Retina (tissue), 1 donor: ENCODE measurements at regions not wholly inside any gene's neighbourhood (a gene's known extent, or its start where the extent isn't known, plus 50 kb on each side); places are given as distances from the start of the nearest gene placed in this dataset.
"Not testable (repeated sequence)": the region's sequence is repeated elsewhere in the genome, so short reads cannot be mapped to it uniquely, and the experiment has no call there.

ENCODE experiments used
- DNase-seq: peaks from one replicate; pipeline ENCODE4 v3.0.0-alpha.2; 2016

DNA sequence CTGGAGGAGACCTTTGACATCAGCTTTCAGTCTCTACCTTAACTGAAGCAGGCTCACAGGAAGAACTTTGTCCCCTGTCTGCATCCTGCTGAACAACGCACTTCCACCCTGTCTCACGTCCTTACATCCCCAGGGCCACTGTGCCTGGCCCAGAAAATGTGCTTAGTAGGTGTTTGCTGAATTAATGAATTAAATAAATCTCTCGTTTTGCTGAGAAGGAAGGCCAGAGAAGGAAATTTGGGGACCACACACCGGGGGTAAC, 54.3 kb upstream of the CREB3L1 start:
- DNase-seq, result no peak

DNA sequence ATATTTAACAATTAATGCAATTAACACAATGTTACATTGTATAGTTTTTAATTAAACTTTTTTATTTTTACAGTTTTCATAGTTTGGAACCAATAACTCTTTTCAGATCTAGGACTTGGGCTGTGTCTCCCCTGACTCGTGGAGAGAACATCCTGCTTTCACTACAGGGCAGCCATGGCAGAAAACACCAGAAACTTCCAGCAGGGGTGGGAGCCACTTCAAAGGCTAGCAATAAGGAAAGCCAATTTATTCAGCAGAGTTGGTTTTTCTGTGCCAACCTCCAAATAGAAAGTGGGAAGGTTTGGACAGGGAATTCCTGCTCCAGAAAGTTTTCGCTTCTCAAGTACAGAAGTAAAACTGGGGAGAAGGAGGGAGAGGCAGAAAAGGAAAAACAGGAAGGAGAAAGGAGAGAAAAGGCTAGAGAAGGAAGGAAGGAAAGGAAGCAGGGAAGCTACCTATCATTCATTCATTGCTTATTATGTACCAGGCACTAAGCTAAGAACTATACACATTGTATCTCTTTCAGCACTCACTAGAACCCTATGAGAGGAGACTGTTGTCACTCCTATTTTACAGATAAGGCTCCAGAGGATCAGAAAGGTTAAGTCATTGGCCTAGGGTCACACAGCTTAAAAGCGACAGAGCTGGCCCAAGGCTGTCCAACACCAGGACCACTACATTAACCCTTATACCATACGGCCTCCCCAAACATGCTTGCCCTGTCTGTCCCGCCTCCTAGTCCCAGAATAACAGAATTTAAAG, 54.8 kb upstream of the CREB3L1 start:
- DNase-seq, result no peak

DNA sequence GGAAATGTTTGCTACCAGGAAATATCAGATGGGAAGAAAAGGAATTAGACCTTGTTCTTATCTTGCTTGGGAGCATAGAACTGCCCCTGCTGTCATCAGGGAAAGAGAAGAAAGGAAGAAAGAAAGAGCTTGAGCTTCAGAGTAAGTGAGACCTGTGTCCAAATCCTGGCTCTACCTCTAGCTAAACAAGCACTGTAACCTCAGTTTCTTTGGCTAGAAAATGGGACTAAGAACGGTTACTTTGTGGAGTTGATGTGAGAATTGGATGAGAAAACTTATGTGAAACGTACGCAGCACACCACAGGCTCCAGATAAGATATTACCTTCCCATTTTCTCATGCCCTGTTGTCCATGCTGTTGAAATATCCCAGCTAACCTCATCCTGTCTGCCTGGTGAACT, 57.1 kb upstream of the CREB3L1 start:
- DNase-seq, result no peak

DNA sequence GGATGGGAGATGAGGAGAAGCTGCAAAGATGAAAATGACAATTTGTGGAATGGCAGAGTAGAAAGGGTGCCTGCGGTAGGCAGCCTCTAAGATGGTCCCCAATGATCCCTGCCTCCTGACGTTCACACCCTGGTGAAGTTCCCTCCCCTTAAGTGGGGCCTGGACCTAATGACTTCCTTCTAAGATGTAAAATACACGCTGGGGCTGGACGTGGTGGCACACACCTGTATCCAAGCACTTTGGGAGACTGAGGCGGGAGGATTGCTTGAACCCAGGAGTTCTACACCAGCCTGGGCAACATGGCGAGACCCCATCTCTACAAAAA, 60.7 kb upstream of the CREB3L1 start:
- no peak for DNase-seq

DNA sequence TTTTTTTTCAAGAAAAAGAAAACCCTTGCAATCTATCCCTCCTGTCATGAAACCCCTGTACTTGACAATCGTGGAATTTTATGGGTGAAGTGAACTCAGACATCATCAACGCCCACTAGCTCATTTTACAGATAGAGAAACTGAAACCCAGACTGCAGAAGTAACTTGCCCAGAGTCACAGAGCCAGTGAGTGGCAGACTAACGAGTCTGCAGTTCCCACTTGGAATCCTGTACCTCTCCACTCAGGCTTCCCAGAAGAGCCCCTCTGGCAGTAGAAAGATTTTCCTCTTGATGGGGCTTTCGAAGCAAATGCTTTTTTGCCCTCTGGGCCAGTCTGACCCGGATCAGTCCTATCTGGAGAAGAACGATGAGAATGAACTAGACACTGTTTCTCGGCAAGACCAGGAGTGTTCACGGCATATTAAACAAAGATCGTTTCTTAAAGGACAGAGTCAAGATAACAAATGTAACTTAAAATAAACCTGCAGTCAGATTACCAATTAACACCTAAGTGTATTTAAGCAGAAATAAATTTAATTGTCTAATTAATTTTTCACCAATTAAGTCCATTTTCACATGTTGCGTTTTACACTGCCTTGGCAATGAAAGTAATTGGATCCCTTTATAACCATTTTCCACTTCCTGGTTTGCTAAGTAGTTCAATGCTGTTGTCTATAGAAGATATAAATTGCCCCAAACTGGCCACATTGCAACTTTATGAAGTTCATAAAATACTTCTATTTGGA, 61.3 kb upstream of the CREB3L1 start:
- peak; percentile 25 for DNase-seq

DNA sequence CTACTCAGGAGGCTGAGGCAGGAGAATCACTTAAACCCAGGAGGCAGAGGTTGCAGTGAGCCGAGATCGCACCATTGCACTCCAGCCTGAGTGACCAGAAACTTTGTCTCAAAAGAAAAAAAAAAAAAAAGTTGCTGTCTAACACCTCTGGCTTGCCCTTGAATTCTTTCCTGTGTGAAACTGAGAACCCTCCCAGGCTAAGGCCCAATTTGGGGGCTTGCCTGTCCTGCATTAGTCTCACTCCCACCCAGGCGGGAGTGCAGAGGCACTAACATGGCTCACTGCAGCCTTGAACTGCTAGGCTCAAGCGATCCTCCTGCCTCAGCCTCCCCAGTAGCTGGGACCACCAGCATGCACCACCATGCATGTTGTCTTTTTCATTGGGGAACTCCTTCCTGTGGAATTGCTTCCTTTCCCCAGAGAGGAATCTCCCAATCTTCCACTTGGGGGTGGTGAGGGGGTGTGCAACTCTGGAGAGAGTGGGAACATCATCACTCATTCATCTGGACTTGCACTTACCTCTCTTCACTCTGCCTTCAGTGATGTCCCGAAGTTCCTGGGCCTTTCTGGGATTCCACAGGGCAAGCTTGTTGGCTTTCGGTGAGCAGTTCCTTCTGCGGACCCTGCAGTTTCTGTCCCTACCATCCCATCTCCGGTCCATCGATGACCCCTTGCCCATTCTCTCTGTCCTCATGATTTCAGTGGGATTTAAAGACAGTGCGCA, 62.1 kb upstream of the CREB3L1 start:
- DNase-seq, result no peak

DNA sequence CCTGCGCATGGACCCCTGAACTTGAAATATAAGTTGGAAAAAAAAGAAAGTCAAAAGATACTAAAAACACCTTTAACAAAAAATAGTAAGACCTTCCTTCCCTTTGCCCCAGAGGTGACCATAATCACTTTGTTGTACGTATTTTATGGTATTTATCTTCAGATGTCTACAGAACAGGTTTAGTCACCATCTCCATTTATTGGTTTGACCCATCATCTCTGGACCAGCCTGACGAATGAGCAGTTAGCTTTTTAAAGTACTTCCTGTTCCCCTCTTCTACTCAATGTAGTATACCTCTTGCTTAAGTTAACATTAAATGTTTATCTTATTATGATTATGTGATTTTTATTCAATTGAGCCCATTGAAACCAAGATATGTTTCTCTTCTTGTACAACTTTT, 64.7 kb upstream of the CREB3L1 start:
- no peak for DNase-seq

DNA sequence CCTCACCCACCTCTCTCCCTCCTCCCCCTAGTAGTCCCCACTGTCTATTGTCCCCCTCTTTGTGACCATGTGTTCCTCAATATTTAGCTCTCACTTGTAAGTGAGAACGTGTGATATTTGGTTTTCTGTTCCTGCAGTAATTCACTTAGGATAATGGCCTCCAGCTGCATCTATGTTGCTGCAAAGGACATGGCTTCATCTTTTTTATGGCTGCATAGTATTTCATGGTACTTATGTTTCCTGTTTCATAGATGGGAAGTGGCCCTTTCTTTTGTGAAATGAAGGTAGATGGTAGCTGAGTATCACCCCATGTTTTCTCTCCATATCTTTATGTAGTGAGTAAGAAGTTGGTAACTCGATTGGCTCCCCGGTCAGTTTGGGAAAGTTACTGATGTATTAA, 66.6 kb upstream of the CREB3L1 start:
- no peak for DNase-seq

DNA sequence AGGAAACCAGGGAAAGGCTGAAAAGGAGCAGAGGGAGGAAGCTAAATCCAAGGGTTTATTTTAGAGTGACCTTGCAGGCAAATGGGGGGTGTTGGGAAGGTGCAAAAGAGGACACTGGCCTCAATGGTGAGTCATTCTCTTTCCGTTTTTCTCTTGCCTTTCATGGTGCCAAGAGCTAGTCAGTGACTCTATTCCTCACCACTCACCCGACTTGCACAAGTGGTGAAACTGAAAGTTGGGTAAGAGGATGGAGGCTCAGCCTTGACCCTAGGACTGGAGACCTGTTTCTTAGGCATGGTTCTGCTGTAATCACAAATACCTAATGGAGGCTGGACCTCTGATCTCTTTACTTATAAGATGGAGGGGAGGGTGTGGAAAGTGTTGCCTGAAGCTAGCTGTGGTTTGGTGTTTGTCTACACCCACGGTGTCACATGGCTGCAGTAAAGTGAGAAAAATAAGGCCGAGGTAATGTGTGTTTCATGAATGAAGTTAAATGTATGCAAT, 67.3 kb upstream of the CREB3L1 start:
- DNase-seq, result no peak

DNA sequence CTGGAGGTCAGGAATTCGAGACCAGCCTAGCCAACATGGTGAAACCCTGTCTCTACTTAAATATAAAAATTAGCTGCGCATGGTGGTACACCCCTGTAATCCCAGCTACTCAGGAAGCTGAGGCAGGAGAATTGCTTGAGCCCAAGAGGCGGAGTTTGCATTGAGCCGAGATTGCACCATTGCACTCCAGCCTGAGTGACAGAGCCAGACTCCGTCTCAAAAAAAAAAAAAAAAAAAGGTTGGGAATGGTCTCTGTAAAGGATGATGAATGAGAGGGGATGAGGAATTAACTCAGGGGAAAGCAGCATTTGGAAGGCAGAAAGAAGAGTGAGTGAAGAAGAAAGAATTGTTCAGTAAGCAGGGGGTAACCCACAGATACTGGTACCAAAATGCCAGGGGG, 67.8 kb upstream of the CREB3L1 start:
- not testable (repeated sequence) for DNase-seq

DNA sequence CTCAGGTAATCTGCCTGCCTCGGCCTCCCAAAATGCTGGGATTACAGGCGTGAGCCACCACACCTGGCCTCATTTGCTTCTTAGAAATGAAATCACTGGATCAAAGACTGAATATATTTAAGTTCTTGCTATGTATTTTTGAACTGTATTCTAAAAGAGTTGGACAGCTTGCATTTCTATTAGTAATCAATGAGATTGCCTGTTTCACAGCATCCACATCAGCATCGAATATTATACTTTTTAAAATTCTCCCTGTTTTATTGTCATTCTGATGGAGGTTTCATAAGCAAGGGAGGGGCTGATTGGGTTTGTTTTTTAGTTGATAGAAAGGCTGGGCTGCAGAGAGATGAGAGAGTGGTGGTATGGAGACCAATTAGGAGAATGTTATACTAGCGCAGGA, 68.7 kb upstream of the CREB3L1 start:
- no peak for DNase-seq

DNA sequence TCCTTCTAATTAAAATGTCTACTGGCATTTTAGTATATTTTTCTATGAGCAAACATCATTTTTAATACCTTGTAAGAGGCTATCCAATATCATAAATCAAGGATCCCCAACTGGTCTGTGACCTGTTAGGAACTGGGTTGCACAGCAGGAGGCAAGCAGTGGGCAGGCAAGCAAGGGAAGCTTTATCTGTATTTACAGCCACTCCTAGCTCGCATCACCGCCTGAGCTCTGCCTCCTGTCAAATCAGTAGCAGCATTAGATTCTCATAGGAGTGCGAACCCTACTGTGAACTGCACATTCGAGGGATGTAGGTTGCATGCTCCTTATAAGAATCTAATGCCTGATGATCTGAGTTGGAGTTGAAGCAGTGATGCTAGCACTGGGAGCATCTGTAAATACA, 70.2 kb upstream of the CREB3L1 start:
- no peak for DNase-seq

DNA sequence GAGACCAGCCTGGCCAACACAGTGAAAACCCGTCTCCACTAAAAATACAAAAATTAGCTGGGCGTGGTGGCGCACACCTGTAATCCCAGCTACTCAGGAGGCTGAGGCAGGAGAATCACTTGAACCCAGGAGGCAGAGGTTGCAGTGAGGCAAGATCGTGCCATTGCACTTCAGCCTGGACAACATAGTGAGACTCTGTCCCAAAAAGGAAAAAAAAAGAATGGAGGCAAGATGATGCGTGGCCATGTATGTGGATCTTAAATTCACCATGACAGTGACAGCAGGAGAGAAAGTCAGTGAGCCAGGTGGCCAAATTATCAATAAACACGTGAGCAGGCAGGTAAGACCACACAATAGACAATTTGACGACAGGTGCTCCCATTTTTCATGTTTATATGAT, 73.0 kb upstream of the CREB3L1 start:
- not testable (repeated sequence) for DNase-seq

DNA sequence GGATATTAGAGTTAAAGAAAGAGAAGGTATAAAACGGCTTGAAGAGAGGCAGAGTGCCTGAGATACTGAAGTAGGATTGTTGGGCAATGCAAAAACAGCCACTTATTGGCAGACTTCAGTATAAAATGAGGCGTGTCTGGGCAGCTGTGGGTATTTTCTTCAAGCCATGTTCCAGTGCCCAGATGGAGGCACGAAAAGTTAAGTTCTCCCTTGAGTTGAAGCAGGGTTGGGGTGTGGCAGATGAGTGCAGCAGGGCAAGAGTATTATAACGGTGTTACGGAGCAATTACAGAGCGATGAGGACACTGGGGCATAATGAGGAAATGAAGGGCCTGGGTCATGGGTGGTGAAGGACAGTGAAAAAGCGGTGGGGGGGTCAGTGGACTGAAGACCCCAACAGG, 73.7 kb upstream of the CREB3L1 start:
- no peak for DNase-seq

DNA sequence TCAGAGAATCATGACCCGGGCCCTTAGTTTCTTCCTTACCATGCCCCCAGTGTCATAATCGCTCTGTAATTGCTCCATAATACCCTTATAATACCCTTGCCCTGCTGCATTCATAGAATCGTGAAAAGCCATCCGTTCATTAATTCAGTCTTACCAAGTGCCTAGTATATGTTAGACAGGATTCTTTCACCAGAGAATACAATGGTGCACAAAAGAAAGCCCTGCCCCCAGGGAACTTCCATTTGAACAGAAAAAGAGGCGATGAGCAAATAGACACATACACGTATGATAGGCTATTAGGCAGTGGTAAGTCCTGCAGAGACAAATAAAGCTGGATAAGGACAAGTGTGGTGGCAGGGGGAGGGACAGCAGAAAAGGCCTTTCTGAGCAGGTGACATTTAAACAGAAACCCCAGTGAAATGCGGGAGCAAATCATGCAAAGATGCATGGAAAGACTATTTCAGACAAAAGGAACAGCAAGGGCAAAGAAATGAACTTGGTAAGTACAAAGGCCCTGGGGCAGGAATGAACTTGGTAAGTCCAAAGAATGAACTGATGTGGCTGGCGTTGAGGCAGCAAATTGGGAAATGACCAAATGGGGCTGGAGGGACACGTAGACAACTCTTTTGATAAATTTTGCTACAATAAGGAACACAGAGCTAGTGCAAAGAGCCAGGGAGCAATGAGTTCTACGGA, 74.6 kb upstream of the CREB3L1 start:
- no peak for DNase-seq

DNA sequence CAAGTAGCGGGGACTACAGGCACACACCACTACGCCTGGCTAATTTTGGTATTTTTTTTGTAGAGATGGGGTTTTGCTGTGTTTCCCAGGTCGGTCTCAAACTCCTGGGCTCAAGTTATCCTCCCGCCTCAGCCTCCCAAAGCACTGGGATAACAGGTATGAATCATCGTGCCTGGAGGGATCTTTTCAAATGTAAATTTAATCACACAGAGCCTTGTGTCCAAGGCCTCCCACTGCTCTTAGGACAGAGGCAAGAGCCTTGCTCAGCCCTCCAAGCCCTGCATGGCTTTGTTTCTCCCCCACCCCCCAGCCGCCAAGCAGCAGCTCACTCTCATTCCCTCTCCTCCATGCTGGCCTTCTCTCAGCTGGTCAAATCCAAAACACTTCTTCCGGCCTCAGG, 75.3 kb upstream of the CREB3L1 start:
- DNase-seq, result no peak

DNA sequence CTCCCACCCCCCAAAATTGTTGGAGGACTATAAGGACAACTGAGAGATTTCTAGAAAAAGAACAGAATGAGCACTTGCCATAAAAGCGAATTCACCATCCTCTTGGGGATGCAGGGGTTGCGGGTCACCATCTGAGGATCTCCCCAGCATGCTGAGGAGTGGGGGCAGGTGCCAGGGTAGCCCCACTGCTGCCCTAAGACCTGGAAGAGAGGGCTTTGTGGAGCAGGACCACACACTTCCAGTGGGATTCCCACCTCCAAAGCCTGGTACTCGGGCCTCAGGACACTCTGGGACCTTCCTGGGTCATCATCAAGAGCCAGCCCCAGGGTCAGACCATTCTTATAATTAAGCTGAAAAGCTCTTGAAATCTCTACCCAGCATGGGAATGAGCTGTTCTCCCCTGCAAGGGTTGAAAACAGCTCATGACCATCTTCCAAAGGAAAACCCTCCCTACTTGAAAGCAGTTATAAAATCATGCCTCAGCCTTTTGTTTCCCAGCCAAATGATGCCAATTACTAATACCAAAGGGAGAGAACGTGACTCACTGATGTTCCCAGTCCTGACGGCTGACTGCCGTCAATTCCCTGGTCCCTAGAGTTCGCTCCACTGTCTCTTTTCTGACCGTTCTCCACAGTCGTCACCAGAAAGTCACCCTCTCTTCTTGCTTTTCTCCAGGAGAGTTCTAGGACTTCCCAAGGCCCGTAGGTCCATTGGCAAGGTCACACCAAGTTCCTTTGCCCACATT, 76.8 kb upstream of the CREB3L1 start:
- no peak for DNase-seq

DNA sequence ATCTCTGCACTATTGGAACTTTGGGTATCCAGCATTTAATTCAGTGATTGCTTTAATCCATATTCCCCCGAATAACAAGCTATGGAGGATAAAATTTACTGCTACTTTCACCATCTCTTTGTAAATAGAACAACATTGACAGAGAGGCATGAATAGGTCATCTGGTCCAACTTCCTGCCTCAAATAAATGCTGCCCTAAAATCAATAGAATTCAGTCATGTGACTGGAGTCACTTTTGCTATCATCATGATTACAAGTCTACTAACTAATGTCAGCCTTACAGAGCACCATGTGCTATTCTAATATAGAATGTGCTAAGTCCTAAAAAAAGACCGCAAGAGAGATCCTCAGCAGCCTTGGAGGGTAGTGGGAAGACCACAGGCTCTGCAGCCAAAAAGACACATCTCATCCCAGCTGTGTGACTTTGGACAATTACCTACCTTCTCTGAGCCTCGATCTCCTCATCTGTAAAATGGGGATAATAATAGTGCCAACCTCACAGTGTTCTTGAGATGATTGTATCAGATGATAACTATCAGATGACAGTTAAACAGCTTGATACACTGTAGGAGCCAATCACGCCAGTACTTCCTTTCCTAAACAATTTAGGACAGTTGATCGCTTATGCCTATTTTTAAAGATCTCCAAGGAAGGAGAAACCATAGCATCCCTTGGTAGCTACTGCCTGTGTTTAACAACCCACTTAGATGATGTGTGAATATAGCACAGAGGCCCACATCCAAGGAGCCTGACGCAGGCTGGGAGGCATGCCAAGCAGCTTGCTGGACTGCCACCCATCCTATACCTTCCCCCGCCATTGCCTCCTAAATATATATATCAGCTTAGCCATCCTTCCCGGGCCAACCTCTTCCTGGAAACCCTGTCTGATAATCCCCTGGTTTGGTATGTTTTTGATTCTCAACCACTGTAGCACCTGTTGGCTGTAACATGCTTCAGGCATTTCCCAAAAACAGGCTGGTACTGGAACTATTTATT, 77.3 kb upstream of the PHF21A start:
- no peak for DNase-seq

DNA sequence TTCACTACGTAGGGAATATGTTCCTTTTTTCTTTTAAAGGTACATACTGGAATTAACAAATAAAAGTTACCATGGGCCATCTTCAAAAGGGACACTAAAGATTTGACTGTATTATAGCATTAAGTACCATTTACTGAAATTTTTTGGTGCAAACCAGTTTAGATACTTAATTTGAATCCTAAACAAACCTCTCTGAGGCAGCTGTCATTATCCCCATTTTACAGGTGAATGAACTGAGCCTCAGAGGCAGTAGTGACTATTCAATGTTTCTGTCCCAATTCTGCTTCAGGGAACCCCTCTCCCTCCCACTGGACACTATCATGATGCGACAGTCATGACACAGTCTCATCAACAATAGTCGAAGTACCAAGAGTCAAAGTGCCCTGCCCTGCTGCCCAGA, 76.2 kb upstream of the PHF21A start:
- no peak for DNase-seq

DNA sequence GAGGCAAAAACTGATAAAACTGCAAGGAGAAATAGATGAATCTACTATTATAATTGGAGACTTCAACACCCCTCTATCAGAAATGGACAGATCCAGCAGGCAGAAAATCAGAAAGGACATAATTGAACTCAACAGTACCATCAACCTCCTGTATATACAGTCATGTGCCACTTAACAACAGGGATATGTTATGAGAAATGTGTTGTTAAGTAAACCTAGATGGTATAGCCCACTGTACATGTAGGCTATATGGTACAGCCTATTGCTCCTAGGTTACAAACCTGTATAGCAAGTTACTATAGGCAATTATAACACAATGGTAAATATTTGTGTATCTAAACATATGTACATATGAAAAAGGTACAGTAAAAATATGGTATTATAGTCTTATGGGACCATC, 66.8 kb upstream of the PHF21A start:
- no peak for DNase-seq

DNA sequence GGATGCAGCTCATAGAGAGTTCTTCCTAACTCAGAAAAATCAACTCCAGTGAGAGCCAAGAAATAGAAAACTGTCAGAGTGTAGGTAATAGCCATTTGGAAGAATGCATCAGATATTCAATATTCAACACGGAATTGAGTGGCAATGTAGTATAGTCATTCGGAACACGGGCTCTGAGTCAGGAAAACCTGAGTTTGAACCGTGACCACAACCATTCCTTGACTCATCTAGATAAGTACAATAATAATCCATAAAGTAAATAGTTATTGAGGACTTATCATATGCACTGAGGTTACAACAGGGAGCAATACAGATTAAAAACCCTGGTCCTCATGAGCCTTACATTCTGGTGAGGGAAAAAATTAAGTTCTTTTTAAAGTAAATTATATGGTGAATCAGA, 62.6 kb upstream of the PHF21A start:
- DNase-seq, result no peak
